HG02759 (cell line): ENCODE measurements at regions not wholly inside any gene's neighbourhood (a gene's known extent, or its start where the extent isn't known, plus 50 kb on each side); places are given as distances from the start of the nearest gene placed in this dataset.
A peak's percentile ranks its signal among the peaks of the same experiment; 100 is the strongest.

Experiments used
- ATAC-seq: cut with Tn5 transposase; IDR thresholded peaks from one replicate; pipeline ENCODE4 v1.9.1; 2021; ENCODE audit warnings: mild to moderate bottlenecking, moderate library complexity; ENCODE audit not compliant: unreplicated experiment

DNA sequence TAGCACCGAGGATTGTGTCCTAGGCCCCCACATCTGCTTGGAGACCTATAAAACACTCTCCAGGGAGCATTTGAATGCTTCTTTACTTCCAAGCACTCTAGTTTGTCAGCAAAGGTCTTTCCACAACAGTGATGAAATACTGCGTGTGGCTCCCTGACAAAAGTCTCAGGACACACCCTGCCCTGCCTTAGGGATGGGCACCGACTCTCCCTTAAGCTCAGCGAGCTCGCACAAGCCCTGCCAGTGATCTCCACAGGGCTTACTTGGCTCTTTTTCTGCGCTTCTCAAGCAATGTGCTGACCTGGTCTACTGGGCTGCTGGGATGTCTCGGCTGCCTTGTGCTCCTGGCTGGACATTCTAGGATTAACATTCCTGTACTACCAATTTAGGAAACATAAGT is 84.3 kb upstream of the MPP7 start:
- ATAC-seq = no peak

DNA sequence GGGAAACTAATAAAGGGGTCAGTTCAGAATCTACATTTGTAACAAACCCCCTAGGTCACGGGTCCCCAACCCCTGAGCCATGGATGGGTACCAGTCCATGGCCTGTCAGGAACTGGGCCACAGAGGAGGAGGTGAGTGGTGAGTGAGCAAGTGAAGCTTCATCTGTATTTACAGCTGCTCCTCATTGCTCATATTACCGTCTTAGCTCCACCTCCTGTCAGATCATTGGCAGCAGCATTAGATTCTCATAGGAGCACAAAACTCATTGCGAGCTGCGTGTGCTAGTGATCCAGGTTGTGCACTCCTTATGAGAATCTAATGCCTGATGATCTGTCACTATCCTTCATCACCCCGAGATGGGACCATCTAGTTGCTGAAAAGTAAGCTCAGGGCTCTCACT is 88.4 kb upstream of the MPP7 start:
- no peak for ATAC-seq

DNA sequence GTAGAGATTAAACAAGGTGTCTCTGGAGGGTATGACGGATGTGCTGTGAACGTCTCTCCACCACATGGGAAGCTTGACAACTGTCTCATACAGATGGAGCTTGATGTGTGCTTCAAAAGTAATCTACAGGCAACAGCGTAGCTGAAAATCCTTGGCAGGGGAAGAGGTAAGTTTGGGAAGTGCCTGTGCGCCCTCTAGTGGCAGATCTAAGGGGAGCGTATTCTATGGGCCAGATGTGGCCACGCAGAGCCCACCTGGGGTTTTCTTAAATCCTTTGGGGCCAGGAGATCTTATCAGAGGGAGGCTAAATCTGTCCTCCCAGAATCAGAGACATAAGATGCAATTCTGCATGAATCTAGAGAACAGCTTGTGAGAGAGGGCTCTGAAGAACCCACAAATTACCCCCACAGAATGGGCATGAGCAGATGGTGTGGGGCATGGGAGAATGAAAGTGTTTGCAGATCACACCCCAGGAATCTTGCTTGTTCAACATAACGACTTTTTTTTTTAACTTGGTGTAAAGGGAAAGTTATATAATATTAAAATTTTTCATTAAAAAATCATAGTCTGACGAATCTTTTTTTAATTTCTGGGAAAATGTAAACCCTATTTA is 91.2 kb upstream of the MPP7 start:
- ATAC-seq = peak; percentile 85

DNA sequence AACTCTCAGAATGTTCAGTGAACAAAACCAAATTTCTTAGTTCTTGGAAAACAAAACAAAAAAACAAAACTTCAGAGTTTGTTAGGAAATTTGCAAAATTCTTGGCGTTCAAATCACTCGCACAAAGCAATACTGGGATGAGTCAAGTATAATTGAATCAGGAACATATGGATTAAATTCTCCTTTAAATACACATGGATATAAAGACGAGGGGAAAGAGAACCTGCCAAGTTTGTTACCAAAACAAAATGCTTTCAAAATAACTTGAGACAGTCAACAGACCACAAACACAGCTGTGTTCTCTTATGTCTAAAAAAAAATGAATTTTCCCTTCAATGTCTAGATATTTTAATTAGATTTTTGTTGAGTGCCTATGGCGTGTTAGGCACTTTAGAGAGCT is 93.5 kb upstream of the MPP7 start:
- ATAC-seq = no peak

DNA sequence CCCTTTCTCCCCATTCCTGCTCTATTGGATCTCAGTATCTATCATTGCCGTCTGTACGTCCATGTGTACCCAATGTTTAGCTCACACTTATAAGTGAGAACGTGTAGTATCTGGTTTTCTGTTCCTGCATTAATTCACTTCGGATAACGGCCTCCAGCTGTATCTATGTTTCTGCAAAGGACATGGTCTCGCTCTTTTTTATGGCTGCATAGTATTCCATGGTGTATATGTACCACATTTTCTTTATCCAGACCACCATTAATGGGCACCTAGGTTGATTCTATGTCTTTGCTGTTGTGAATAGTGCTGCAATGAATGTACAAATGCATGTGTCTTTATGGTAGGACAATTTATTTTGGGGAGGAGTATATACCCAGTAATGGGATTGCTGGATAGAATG is 94.4 kb upstream of the MPP7 start:
- ATAC-seq = no peak

DNA sequence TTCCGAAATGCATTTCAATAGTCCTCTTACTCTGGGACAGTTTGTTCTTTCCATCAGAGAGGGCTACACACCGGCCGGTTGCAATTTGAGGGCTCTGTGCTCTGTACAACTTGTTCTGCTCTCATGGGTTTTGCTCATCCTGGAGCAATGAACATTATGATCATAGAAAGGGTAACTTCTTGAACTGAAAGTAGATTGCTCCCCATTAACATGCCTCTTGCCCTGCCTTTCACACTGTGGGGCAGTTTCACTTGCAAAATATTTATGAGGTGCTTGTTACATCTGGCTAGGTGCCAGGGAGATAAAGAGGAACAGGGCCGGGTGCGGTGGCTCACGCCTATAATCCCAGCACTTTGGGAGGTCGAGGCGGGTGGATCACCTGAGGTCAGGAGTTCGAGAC is 97.3 kb upstream of the MPP7 start:
- ATAC-seq = no peak

DNA sequence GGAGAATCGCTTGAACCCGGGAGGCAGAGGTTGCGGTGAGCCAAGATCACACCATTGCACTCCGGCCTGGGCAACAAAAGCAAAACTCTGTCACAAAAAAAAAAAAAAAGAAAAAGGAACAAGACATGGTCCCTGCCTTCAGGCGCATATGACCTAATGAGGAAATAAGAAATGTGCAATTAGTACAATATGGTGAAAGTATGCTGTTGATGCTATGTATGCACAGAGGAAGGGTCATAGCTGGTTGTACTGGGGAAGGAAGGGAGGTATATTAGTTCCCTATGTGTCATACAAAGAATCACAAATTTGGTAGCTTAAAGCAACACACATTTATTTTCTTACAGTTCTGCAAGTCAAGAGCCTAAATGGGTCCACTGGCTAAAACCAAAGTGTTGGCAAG is 97.8 kb upstream of the MPP7 start:
- no peak for ATAC-seq

DNA sequence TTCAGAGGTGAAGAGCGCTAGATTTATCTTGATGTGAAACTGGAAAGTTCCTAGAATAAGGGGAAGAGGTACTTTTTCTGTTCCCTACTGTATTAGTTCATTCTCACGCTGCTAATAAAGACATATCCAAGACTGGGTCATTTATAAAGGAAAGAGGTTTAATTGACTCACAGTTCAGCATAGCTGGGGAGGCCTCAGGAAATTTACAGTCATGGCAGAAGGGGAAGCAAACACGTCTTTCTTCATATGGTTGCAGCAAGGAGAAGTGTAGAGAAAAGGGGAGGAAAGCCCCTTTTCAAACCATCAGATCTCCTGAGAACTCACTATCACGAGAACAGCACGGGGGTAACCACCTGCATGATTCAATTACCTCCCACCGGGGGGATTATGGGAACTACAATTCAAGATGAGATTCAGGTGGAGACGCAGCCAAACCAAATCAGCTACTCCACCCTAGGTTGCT is 99.8 kb upstream of the MPP7 start:
- peak; percentile 73 for ATAC-seq

DNA sequence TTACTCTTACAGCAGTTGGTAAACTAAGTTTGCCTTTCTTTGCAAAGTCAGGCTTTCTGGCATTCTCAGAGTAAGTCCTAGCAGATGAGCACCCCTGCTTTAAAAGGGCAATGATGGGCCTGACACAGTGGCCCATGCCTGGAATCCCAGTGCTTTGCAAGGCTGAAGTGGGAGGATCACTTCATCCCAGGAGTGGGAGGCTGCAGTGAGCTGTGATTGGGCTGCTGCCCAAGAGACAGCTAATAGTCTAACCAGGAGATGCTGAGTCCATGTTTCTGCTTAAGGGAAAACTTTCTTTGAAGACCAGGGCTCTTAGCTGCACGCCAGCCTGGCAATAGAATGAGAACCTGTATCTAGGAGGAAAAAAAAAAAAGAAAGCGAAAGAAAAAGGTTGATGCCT is 100.2 kb upstream of the MPP7 start:
- no peak for ATAC-seq

DNA sequence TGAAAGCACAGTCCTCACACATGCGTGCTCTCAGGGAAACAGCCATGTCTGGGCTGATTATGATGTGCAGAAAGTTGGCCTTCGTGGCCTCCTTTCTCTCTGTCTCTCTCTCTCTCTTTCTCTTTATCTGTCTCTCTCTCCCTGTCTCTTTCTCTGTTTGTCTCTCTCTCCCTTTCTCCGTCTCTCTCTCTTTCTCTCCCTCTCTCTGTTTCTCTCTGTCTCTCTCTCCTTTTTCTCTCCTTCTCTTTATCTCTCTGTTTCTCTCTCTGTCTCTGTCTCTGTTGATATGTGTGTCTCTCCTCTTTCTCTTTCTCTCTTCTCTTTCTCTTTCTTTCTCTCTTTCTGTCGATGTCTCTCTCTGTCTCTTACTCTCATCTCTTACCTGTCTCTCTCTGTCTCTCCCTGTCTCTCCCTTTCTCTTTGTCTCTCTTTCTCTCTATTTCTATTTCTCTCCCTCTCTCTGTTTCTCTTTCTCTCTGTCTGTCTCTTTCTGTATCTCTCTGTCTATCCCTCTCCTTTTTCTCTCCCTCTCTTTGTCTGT is 105.4 kb upstream of the MPP7 start:
- no peak for ATAC-seq

DNA sequence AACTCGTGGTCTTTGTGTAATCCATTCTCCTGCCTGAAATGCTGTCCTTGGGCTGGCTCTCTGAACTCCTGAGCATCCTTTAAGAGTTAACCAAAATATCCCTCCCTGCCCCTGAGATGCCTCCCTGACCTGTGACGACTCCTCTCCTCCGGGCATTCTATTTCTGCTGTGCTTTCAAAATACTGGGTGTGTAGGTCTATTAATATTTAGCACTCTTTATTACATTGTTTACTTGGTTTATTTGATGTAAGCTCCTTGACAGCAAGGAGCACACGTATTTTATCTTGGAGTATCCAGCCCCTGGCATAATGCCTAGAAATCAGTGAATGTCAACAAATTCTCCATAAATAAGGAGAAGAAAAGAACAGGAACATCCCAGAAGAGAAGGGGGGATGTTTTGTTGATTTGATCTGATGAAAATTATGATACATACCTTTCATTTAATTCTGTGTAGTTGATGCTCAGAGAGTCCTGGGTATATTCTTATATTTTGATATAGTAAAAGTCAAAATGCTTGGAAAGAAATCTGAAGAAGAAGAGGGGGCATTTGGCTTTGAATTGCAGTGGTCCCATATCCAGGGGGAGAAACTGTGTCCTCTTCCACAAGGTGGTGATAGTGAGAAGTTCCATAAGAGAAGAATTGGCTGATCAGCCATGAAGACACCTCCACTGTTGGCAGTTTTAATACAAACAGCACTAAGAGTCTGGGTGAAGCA is 107.7 kb upstream of the MPP7 start:
- ATAC-seq = no peak

DNA sequence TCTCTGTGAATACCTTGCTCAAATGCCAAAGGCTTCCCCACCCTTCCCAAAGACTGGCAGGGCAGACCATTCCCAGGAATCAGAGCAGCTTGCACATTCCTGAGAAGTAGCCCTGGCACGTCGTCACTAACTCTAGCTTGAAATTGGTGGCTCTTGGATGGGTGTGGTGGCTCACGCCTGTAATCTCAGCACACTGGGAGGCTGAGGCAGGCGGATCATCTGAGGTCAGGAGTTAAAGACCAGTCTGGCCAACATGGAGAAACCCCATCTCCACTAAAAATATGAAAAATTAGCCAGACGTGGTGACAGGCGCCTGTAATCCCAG is 108.2 kb upstream of the MPP7 start:
- no peak for ATAC-seq

DNA sequence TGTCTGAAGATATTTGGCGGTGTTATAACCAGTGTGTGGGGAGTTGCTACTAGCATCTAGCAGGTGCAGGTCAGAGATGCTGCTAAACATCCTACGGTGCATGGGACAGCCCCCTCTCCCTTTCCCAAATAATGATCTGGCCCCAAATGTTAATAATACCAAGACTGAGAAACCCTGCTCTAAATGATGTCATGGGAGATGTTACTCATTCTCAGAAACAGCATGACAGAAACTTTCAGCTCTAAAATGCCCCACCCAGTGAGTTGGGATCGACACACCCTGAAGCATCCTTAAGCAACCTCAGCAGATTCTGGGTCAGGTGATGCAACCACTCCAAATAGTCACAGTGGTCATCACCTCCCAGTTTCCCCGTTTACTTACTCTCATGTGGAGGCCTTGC is 108.8 kb upstream of the MPP7 start:
- ATAC-seq = peak; percentile 75

DNA sequence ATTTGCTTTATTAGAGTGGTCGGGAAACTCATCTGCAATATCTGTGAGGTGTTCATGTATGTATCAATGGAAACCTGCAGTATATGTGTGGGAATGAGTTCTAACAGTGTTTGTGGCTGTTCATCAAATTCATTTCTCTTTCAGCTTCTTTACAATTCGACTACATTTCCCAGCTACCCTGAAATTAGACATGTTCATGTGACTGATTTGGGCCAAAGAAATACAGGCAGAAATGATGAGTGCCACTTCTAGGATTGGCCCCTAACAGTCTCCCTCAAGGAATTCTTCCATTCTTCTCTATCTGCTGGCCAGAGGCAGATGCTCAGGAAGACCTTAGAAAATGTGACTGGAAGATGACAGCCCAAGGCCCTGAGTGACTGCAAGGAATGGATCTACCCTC is 114.8 kb upstream of the WAC start:
- ATAC-seq = no peak

DNA sequence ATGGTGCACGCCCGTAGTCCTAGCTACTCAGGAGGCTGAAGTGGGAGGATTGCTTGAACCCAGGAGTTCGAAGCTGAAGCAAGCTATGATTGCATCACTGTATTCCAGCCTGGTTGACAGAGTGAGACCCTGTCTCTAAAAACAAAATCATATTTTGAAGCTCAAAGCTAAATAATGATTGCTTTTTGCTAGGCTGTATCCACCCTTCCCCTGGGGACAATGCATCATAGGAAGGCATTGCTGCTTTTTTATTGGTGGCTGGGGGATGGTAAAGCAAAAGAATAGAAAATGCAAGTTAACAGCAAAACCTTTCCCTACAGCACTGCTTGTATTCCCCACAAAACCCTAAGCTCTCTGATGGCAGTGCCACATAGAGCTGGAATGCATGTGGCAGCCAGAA is 107.5 kb upstream of the WAC start:
- ATAC-seq = no peak

DNA sequence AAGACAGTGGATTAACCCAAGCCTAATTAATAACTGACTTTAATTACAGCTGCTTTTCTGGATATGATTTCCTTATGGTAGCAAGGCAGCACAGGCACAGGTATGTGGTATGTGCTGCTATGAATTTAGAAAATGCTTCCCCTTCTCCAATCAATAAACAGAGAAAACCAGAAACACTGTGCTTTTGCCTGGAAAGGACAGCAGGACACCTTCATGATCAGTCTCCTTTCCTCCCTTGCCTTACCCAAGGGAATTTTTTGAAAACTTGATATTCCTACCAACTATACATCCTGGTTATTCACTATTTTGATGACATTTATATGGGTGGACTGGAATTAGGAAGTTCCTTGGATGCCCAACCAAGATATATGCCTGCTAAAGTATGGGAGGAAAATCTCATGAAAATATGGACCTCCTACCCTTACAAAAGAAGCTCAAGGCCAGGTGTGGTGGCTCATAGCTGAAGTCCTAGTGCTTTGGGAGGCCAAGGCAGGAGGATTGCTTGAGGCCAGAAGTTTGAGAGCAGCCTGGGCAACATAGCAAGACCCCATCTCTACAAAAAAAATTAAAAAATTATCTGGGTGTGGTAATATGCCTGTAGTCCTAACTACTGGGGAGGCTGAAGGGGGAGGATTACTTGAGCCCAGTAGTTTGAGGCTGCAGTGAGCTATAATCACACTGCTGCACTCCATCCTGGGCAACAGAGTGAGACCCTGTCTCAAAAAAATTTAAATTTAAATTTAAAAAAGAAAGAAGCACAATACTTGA is 106.3 kb upstream of the WAC start:
- ATAC-seq = no peak

DNA sequence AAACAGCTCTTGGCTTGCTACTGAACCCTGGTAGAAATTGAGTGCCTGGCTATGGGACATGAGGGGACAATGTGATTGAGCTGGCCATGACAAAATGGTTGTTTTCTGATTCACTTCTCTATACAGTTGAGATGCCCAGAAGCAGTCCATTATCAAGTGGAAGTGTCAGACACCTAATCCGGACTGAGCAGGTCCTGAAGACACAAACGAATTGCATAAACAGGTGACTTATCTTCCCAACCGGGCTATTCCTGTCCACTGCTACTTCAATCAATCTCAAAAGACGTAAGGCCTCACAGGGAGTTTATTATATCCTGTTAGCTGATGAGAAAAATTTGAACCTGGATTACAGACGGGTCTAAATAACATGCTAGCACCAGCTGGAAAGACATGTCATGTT is 105.5 kb upstream of the WAC start:
- no peak for ATAC-seq

DNA sequence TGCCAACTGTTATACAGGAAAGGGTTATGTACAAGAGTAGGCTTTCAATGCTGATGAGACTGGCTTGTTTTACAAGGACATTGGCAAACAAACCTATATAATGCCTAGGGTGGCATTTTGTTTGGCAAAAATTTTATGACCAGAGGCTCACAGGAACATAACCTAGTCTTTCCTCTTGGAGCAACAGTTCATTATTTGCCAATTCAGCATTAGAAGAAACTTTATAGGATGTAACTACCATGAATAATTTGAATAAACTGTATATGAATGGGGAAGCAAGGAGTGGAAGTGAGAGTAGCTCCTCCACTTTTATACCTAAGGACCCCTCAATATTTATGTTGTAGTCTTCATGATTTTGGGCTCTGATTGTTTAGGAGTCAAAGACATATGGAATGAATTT is 103.9 kb upstream of the WAC start:
- ATAC-seq = no peak

DNA sequence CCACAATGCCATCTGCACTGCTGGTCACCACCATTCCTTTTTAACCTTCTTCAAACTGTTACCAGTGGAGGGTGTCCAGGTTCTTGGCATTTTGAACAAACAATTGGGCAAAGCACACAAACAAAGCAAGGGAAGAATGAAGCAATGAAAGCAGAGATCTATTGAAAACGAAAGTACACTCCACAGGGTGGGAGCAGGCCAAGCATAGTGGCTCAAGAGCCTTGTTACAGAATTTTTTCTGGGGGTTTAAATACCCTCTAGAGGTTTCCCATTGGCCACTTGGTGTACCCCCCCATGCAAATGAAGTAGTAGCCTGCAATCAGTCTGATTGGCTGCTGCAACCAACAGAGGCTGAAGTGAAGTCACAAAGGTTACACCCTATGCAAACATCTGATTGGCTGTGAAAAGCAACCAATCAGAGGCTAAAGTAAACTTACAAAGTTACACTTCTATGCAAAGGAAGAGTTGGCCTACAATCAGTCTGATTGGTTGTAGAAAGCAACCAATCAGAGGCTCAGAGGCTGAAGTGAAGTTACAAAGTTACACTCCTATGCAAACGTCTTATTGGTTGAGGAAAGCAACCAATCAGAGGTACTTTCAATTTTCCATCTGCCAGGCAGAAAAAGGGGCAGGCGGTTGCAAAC is 103.2 kb upstream of the WAC start:
- no peak for ATAC-seq

DNA sequence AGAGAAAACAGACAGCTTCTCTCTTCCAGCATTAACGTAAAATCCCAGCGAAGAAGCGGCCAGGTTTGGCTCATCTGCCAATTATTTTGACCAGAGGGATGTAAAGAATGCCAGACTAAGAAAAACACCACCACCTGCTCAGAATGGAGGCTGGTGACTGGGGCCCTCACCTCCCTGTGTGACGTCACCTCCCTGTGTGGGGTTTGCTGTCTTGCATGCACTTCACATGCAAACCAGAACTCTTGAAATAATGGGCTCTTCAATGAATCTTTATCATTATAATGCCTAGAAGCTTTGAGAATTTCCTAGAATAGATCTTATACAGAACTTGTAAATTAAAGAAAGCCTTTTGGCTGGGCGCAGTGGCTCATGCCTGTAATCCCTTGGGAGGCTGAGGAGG is 101.8 kb upstream of the WAC start:
- ATAC-seq = no peak

DNA sequence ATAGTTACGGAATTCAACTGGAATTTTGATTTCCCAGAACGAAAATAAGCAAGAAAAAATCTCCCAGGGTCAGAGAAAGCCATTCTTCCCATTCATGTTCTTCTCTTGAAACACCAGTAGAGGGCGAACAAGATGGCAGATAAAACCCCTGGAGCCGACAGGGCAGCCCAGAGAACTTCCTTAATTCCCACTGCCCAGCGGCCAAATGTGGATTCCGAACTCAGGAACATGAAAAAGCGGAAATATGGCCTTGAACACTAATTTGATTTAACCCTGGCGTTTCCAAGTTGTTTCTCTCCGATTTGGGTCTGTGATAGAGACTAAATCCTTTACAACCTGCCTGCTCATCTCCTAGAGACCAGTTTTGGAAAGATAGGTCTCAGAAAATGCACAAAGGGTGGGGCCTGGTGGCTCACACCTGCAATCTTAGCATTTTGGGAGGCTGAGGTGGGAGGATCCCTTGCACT is 100.7 kb upstream of the WAC start:
- ATAC-seq = peak; percentile 59
